H9 (cell line): ENCODE measurements at regions not wholly inside any gene's neighbourhood (a gene's known extent, or its start where the extent isn't known, plus 50 kb on each side); places are given as distances from the start of the nearest gene placed in this dataset.

Experiments used
- DNase-seq: peaks from one replicate; pipeline ENCODE4 v3.0.0-alpha.2; 2017
- H2AFZ ChIP-seq: one replicate; pipeline ENCODE4 v1.6.1; 2013; ENCODE audit warnings: mild to moderate bottlenecking, low read length, control low read depth, moderate library complexity
- H2AK5ac ChIP-seq: 2 replicates; pipeline ENCODE4 v1.6.1; 2013; ENCODE audit warnings: low read length, control low read depth, mixed read lengths; ENCODE audit not compliant: insufficient read length
- H2BK120ac ChIP-seq: one replicate; pipeline ENCODE4 v1.6.1; 2013; ENCODE audit warnings: low read depth, mild to moderate bottlenecking, low read length, control low read depth, inconsistent platforms; ENCODE audit not compliant: poor library complexity, severe bottlenecking
- H2BK12ac ChIP-seq: 2 replicates; pipeline ENCODE4 v1.6.1; 2013; ENCODE audit warnings: low read length, control low read depth, mixed read lengths, low read depth; ENCODE audit not compliant: insufficient read length
- H2BK15ac ChIP-seq: 2 replicates; pipeline ENCODE4 v1.6.1; 2013; ENCODE audit warnings: low read depth, low read length, control low read depth
- H2BK20ac ChIP-seq: one replicate; pipeline ENCODE4 v1.6.1; 2013; ENCODE audit warnings: low read depth, mild to moderate bottlenecking, low read length, control low read depth, inconsistent platforms; ENCODE audit not compliant: poor library complexity, severe bottlenecking
- H2BK5ac ChIP-seq: 2 replicates; pipeline ENCODE4 v1.6.1; 2013; ENCODE audit warnings: low read length, control low read depth, mixed read lengths; ENCODE audit not compliant: insufficient read length
- H3K14ac ChIP-seq: 2 replicates; pipeline ENCODE4 v1.6.1; 2013; ENCODE audit warnings: low read length, control low read depth; ENCODE audit not compliant: insufficient read depth
- H3K18ac ChIP-seq: 2 replicates; pipeline ENCODE4 v1.6.1; 2013; ENCODE audit warnings: low read depth, mild to moderate bottlenecking, mixed read lengths, low read length, control low read depth; ENCODE audit not compliant: insufficient read length
- H3K23ac ChIP-seq: 2 replicates; pipeline ENCODE4 v1.6.1; 2013; ENCODE audit warnings: low read length, control low read depth, mixed read lengths, low read depth; ENCODE audit not compliant: insufficient read length
- H3K23me2 ChIP-seq: 2 replicates; pipeline ENCODE4 v1.6.1; 2013; ENCODE audit warnings: low read depth, mild to moderate bottlenecking, mixed read lengths, low read length, control low read depth; ENCODE audit not compliant: insufficient read length, poor library complexity, severe bottlenecking
- H3K27ac ChIP-seq: 2 replicates; pipeline ENCODE4 v1.5.1; 2013; ENCODE audit warnings: low read length, control low read depth, mixed read lengths, low read depth; ENCODE audit not compliant: insufficient read length
- H3K27me3 ChIP-seq: 2 replicates; pipeline ENCODE4 v1.6.1; 2013; ENCODE audit warnings: low read length, control low read depth, inconsistent platforms; ENCODE audit not compliant: insufficient read depth
- H3K4ac ChIP-seq: 2 replicates; pipeline ENCODE4 v1.6.1; 2013; ENCODE audit warnings: low read depth, mild to moderate bottlenecking, control low read depth, inconsistent platforms, low read length, moderate library complexity
- H3K4me1 ChIP-seq: 2 replicates; pipeline ENCODE4 v1.6.1; 2013; ENCODE audit warnings: low read length, control low read depth, inconsistent platforms; ENCODE audit not compliant: insufficient read depth
- H3K4me2 ChIP-seq: 2 replicates; pipeline ENCODE4 v1.6.1; 2013; ENCODE audit warnings: low read length, control low read depth, mixed read lengths; ENCODE audit not compliant: insufficient read length, insufficient read depth
- H3K56ac ChIP-seq: 2 replicates; pipeline ENCODE4 v1.6.1; 2013; ENCODE audit warnings: low read depth, mild to moderate bottlenecking, mixed read lengths, low read length, control low read depth; ENCODE audit not compliant: insufficient read length
- H3K79me1 ChIP-seq: 2 replicates; pipeline ENCODE4 v1.6.1; 2013; ENCODE audit warnings: low read depth, mild to moderate bottlenecking, moderate library complexity, low read length, control low read depth, inconsistent platforms; ENCODE audit not compliant: insufficient read depth, poor library complexity, severe bottlenecking
- H3K79me2 ChIP-seq: 2 replicates; pipeline ENCODE4 v1.6.1; 2013; ENCODE audit warnings: low read length, control low read depth, inconsistent platforms; ENCODE audit not compliant: insufficient read depth
- H3K9ac ChIP-seq: 2 replicates; pipeline ENCODE4 v1.6.1; 2013; ENCODE audit warnings: low read length, control low read depth, mixed read lengths; ENCODE audit not compliant: insufficient read length; ENCODE audit errors: extremely low read depth
- H3K9me3 ChIP-seq: one replicate; pipeline ENCODE4 v1.6.1; 2013; ENCODE audit warnings: low read depth, low read length, inconsistent platforms; ENCODE audit not compliant: control insufficient read depth
- H3T11ph ChIP-seq: one replicate; pipeline ENCODE4 v1.6.1; 2013; ENCODE audit warnings: mild to moderate bottlenecking, low read length, control low read depth, inconsistent platforms
- H4K20me1 ChIP-seq: one replicate; pipeline ENCODE4 v1.6.1; 2013; ENCODE audit not compliant: control insufficient read depth, insufficient read length, insufficient read depth
- H4K5ac ChIP-seq: 2 replicates; pipeline ENCODE4 v1.6.1; 2013; ENCODE audit warnings: low read depth, mild to moderate bottlenecking, mixed read lengths, low read length, control low read depth; ENCODE audit not compliant: insufficient read length
- H4K8ac ChIP-seq: replicated peaks from 2 replicates; pipeline ENCODE4 v1.6.1; 2013; ENCODE audit warnings: low read length, control low read depth, mixed read lengths, low read depth; ENCODE audit not compliant: insufficient read length
- H4K91ac ChIP-seq: 2 replicates; pipeline ENCODE4 v1.6.1; 2013; ENCODE audit warnings: low read depth, mild to moderate bottlenecking, moderate library complexity, mixed read lengths, low read length, control low read depth; ENCODE audit not compliant: insufficient read length
- H3K27ac Mint-ChIP-seq, 3 experiments: 2 replicates in 2 of 3; 3 replicates in 1 of 3; pipeline ENCODE4 v1.8.0; 2020 to 2021; ENCODE audit warnings: mixed read lengths in 3 of 3, mild to moderate bottlenecking in 1 of 3, moderate library complexity in 1 of 3
- H3K27me3 Mint-ChIP-seq: 2 replicates; pipeline ENCODE4 v1.8.0; 2021; ENCODE audit warnings: low read depth, mild to moderate bottlenecking, moderate library complexity, mixed read lengths
- H3K36me3 Mint-ChIP-seq, 3 experiments: 2 replicates in 2 of 3; 3 replicates in 1 of 3; pipeline ENCODE4 v1.8.0; 2020 to 2021; ENCODE audit warnings: low read depth in 3 of 3, mixed read lengths in 3 of 3; ENCODE audit not compliant: insufficient read depth in 1 of 3
- H3K4me1 Mint-ChIP-seq, 2 experiments: 2 replicates each; pipeline ENCODE4 v1.8.0; 2020; ENCODE audit warnings: mixed read lengths in 2 of 2
- H3K4me3 Mint-ChIP-seq, 2 experiments: 2 replicates in 1 of 2; 3 replicates in 1 of 2; pipeline ENCODE4 v1.8.0; 2020 to 2021; ENCODE audit warnings: mild to moderate bottlenecking in 2 of 2, mixed read lengths in 2 of 2, moderate library complexity in 1 of 2
- H3K9me3 Mint-ChIP-seq, 2 experiments: 2 replicates in 1 of 2; 3 replicates in 1 of 2; pipeline ENCODE4 v1.8.0; 2020; ENCODE audit warnings: mild to moderate bottlenecking in 2 of 2, mixed read lengths in 2 of 2, moderate library complexity in 1 of 2
- WGBS: extraction: QIAGEN DNeasy Blood & Tissue Kit; methylation state at CpG from one replicate; pipeline ENCODE4 v1.1.7; 2013; ENCODE audit warnings: missing lambda C conversion rate, low lambda C conversion rate, mixed read lengths; ENCODE audit not compliant: insufficient read length; ENCODE audit errors: extremely low coverage; 5-methylcytosine and 5-hydroxymethylcytosine counted together
- TF ChIP-seq, protein P1 (sequence below): fragments of 200-600 bp; sonication (generic); conservative IDR thresholded peaks from 3 replicates; pipeline ENCODE4 v1.8.0; 2021; ENCODE audit warnings: antibody characterized with exemption, mild to moderate bottlenecking

DNA sequence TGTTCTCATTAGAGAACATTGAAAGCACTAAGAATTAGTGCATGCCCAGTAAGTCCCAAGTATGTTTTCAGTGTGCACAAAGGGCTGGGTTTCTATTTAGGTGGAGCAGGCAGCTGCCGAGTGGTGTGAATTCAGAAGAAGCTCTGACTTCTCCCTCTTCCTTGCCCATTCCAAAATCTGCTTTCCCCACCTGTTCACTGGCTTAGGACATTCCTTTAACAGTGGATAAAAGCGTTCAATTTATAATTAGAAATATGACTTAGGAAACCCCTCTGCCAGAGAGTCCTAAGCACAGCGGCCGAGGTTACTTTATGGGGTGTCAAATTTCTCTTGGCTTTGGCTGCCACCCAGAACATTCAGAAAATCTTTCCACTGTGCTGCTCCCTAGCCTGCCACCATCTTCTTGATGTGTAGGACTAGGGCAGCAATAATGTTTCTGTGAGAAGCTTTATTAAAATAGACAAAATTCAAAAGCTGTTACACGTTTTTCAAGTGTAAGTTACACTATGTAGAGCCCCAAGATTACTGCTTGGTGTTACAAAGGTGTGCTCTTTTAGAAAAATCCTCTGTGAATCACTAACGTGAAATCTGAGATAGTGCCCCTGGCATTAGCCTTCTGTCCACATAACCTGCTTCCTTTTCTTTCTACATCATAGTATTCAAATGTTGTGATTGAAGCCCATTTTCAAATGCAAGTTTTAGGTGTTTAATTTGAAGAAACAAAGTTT, 191.6 kb upstream of the ANKRD50 start:
- H2BK120ac ChIP-seq: no peak overlapping the region
- H3K27me3 Mint-ChIP-seq: no peaks in the 10 kb centered on the region
- no peak overlapping the region for H3K56ac ChIP-seq
- no peak overlapping the region for H2AK5ac ChIP-seq
- H3K36me3 Mint-ChIP-seq: peaks cover 0 to 4% (median 0%) of the 10 kb centered on the region in 3 experiments; a peak in 2 of 7 replicates
- no peaks in the 10 kb centered on the region for H3K23me2 ChIP-seq
- no peak for DNase-seq
- H3K9me3 Mint-ChIP-seq: peaks cover 0 to 2% of the 10 kb centered on the region in 2 experiments; a peak in 1 of 5 replicates
- H3K18ac ChIP-seq: no peak overlapping the region
- H3K23ac ChIP-seq: no peak overlapping the region
- no peak overlapping the region for H2AFZ ChIP-seq
- H3K4me1 Mint-ChIP-seq: peaks cover 14 to 20% of the 10 kb centered on the region in 2 experiments
- no peaks in the 10 kb centered on the region for H3K9me3 ChIP-seq
- TF ChIP-seq, protein P1, sequence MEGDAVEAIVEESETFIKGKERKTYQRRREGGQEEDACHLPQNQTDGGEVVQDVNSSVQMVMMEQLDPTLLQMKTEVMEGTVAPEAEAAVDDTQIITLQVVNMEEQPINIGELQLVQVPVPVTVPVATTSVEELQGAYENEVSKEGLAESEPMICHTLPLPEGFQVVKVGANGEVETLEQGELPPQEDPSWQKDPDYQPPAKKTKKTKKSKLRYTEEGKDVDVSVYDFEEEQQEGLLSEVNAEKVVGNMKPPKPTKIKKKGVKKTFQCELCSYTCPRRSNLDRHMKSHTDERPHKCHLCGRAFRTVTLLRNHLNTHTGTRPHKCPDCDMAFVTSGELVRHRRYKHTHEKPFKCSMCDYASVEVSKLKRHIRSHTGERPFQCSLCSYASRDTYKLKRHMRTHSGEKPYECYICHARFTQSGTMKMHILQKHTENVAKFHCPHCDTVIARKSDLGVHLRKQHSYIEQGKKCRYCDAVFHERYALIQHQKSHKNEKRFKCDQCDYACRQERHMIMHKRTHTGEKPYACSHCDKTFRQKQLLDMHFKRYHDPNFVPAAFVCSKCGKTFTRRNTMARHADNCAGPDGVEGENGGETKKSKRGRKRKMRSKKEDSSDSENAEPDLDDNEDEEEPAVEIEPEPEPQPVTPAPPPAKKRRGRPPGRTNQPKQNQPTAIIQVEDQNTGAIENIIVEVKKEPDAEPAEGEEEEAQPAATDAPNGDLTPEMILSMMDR: no peak
- no peaks in the 10 kb centered on the region; the same call in 1 of the 2 replicates for H3K4me1 ChIP-seq
- H2BK15ac ChIP-seq: no peak overlapping the region
- no peaks in the 10 kb centered on the region for H4K20me1 ChIP-seq
- no peak overlapping the region for H2BK12ac ChIP-seq
- no peak overlapping the region for H3K4ac ChIP-seq
- H4K91ac ChIP-seq: no peak overlapping the region
- H3K27ac ChIP-seq: no peak overlapping the region
- no peaks in the 10 kb centered on the region for H3K79me2 ChIP-seq
- H3K27ac Mint-ChIP-seq: peak overlapping the region in 1 of 3 experiments; percentile 65; a peak in 1 of 7 replicates
- H2BK20ac ChIP-seq: no peak overlapping the region
- H3K27me3 ChIP-seq: no peaks in the 10 kb centered on the region
- no peak overlapping the region for H2BK5ac ChIP-seq
- no peak overlapping the region for H4K8ac ChIP-seq
- no peak overlapping the region for H3K4me2 ChIP-seq
- no peaks in the 10 kb centered on the region for H3K79me1 ChIP-seq
- H3K14ac ChIP-seq: no peak overlapping the region
- H3K9ac ChIP-seq: no peak overlapping the region
- no peak overlapping the region for H4K5ac ChIP-seq
- no CpG with 5 or more reads among the region's 6 CpGs for WGBS
- no peak overlapping the region for H3K4me3 Mint-ChIP-seq
- no peak overlapping the region for H3T11ph ChIP-seq
